Heart right ventricle (tissue), 16 donors: ENCODE measurements at regions not wholly inside any gene's neighbourhood (a gene's known extent, or its start where the extent isn't known, plus 50 kb on each side); places are given as distances from the start of the nearest gene placed in this dataset.

Experiments
- ATAC-seq, 8 donors: fragments of 200-7000 bp; cut with Tn5 transposase; one replicate each; pipeline ENCODE4 v1.9.1; 2020; ENCODE audit warnings: mild to moderate bottlenecking in 8 of 8, moderate library complexity in 8 of 8, moderate number of reproducible peaks in 1 of 8
- DNase-seq, 2 donors: peaks; one replicate each; pipeline ENCODE4 v3.0.0-alpha.2; 2020
- H3K27ac ChIP-seq, 10 donors: fragments of 200-600 bp; sonication (generic) in 2 of 10; one replicate each; pipeline versions ENCODE4 v1.5.0 to v1.8.0; 2020 to 2022; ENCODE audit warnings: mild to moderate bottlenecking in 3 of 10
- H3K27me3 ChIP-seq, 7 donors: fragments of 200-600 bp; one replicate each; pipeline ENCODE4 v1.8.0; 2021 to 2022; ENCODE audit warnings: mild to moderate bottlenecking in 2 of 7
- H3K36me3 ChIP-seq, 9 donors: fragments of 200-600 bp; sonication (generic) in 1 of 9; one replicate each; pipeline versions ENCODE4 v1.5.0 to v1.8.0; 2020 to 2022; ENCODE audit warnings: mild to moderate bottlenecking in 2 of 9
- H3K4me1 ChIP-seq, 9 donors: fragments of 200-600 bp; sonication (generic) in 1 of 9; one replicate each; pipeline versions ENCODE4 v1.5.0 to v1.8.0; 2020 to 2022; ENCODE audit warnings: mild to moderate bottlenecking in 4 of 9
- H3K4me3 ChIP-seq, 10 donors: fragments of 200-600 bp; sonication (generic) in 2 of 10; one replicate each; pipeline versions ENCODE4 v1.5.0 to v1.8.0; 2020 to 2022; ENCODE audit warnings: mild to moderate bottlenecking in 7 of 10, moderate library complexity in 2 of 10
- H3K9me3 ChIP-seq, 11 donors: fragments of 200-600 bp in 10 of 11; sonication (generic) in 2 of 11; one replicate each; pipeline versions ENCODE4 v1.5.0 to v1.8.0; 2013 to 2022; ENCODE audit warnings: mild to moderate bottlenecking in 2 of 11, control low read depth in 1 of 11, moderate library complexity in 1 of 11
- WGBS, 2 donors: extraction: QIAGEN DNeasy Blood & Tissue Kit; methylation state at CpG; one replicate each; pipeline ENCODE4 v1.1.7; 2013; ENCODE audit warnings: inconsistent platforms in 1 of 2; 5-methylcytosine and 5-hydroxymethylcytosine counted together
- intact Hi-C, 10 donors: fragments of 100-400 bp; cut with DNase I; formaldehyde crosslinking; loops; one replicate each; pipeline versions ENCODE4 v1.11.1 to v1.14.2; 2022
- TF ChIP-seq, protein P1 (sequence below), 9 donors: fragments of 200-600 bp; sonication (generic) in 2 of 9; IDR thresholded peaks; one replicate each; pipeline versions ENCODE4 v1.5.0 to v1.8.0; 2021 to 2022; ENCODE audit warnings: antibody characterized with exemption in 9 of 9, mild to moderate bottlenecking in 5 of 9, moderate library complexity in 1 of 9
- donor health status: Arrhythmogenic right ventricular cardiomyopathy.
- donor health status: ischemic (EF 13 %, LVEDD 7.1; RV severe dilation, severe dysfunction).
- donor health status: healthy with polysubstance abuse.
- donor health status: DM: no; HTN: yes; CAD: no.
- donor health status: DM: no; HTN: no; CAD: no.
- donor health status: ischemic (EF 25% LVEDD 6.9; RV normal size, moderate dysfunction).
- donor health status: ischemic (EF 25% LVEDD 5.7; RV mildly dilated, moderate dysfunction).
- donor health status: healthy.
- donor health status: DM: yes; HTN: yes; CAD: no.
- donor health status: Ischemic cardiomyopathy.
- donor health status: ischemic (EF 35%, LVEDD 5.7; RV mildly dilated, moderate dysfunction).
- donor health status: nonischemic (EF 11% LVEDD 7.7; RV severe dilation, severe dysfunction).
- donor health status: DM: yes; HTN: yes; CAD: no.
- donor health status: PGD.
- donor health status: ischemic (EF 29% LVEDD 5.4; RV normal size, mild dysfunction).
- donor health status: nonischemic (EF 23%, LVEDD 6.1; RV moderate dilation, normal function).

DNA sequence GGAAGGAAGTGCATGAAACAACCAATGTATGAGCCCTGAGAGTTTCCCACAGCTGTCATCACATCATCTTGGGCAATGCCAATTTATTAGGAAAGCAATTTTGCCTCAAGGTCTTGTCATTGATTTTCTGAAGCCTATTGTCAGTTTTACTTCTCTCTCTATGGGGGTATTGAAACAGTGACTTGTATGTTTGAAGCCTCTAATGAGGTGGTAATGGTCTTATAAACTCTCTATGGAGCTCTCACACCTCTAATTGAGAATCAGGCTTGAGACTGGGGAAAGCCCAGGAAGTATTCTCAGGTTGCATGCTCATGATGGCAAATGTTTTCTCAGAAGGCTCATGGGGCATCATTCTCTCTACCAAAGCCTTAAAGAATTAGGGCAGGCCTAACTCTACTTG, 308.2 kb upstream of the EMCN start:
- TF ChIP-seq, protein P1, sequence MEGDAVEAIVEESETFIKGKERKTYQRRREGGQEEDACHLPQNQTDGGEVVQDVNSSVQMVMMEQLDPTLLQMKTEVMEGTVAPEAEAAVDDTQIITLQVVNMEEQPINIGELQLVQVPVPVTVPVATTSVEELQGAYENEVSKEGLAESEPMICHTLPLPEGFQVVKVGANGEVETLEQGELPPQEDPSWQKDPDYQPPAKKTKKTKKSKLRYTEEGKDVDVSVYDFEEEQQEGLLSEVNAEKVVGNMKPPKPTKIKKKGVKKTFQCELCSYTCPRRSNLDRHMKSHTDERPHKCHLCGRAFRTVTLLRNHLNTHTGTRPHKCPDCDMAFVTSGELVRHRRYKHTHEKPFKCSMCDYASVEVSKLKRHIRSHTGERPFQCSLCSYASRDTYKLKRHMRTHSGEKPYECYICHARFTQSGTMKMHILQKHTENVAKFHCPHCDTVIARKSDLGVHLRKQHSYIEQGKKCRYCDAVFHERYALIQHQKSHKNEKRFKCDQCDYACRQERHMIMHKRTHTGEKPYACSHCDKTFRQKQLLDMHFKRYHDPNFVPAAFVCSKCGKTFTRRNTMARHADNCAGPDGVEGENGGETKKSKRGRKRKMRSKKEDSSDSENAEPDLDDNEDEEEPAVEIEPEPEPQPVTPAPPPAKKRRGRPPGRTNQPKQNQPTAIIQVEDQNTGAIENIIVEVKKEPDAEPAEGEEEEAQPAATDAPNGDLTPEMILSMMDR (IDR thresholded peaks at IDR 0.05): no peak

DNA sequence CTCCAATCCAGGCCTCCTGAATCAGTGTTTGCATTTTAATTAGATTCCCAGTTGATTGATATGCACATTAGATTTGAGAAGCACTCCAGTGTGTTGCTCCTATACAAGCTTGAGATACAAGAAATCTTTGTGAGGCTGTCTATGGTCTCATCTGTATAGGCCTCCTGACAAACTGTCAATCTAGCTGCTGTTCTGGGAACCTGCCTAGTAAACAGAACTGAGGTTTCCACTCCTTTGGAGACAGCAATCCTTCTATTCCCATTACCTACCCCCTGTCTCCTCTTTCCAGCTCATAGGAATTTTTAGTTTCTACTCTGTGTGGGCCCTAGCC, 306.1 kb upstream of the EMCN start:
- Histone ChIP-seq H3K27ac (no peak overlapping the region), H3K36me3 (no peaks in the 10 kb centered on the region), H3K4me3 (no peak overlapping the region), H3K27me3 (no peaks in the 10 kb centered on the region), H3K4me1 (peaks cover 0 to under 1% (median 0%) of the 10 kb centered on the region in 9 donors), H3K9me3 (no peaks in the 10 kb centered on the region)
- ATAC-seq (no peak), DNase-seq (no peak)
- TF ChIP-seq, protein P1 (IDR thresholded peaks at IDR 0.05): no peak
- intact Hi-C loops: no loop called here

More for the DNA sequence above, 308.2 kb upstream of the EMCN start:
- H3K4me1 ChIP-seq: peaks cover 0 to 3% (median 0%) of the 10 kb centered on the region in 9 donors
- no peak for DNase-seq
- ATAC-seq: no peak
- no peak overlapping the region for H3K4me3 ChIP-seq
- no peaks in the 10 kb centered on the region for H3K9me3 ChIP-seq
- no peak overlapping the region for H3K27ac ChIP-seq
- H3K27me3 ChIP-seq: no peaks in the 10 kb centered on the region
- intact Hi-C loops: no loop called here
- no peaks in the 10 kb centered on the region for H3K36me3 ChIP-seq

DNA sequence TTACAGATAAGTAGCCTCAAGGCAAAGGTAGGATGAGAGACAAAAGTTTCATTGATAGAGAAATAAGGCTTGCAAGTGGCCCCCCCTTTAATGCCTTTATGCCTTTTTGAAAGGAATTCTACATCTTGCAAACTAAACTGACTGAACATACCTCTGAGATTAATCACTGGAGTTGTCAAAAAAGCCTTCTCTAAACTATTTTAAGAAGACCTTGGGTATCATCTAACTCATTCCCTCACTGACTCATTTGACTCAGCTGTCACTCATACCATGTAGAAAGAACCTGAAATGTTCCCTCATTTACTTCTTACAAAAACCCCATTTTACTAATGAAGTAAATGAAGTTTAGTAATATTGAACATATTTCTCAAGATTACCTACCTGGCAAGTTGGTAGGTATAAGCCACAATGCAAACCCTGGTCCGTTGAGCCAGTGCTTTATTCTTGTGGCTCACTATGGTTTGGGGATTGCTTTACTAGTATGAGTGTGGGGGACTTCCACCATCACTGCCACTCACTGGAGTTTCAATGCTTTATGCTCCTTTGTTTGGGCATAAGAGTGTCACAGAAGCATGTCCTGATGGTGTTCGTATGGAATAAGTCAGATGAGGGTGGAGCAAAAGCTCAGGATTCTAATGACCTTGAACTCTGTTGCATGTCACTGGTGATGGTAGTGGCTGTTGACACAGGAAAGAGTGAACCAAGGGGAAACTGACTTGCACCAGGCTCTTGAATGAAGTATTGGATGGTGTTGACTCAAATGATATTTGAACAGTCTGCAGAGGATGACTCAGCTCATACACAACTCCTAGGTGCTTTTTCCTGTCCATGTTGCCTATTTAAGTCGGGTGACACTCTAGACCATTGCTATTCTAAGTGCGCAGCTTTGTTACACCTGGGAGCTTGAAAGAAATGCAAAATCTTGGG, 305.5 kb upstream of the EMCN start:
- Histone ChIP-seq H3K9me3 (no peaks in the 10 kb centered on the region), H3K4me3 (no peak overlapping the region), H3K27me3 (no peaks in the 10 kb centered on the region), H3K27ac (no peak overlapping the region), H3K36me3 (no peaks in the 10 kb centered on the region), H3K4me1 (no peaks in the 10 kb centered on the region)
- 82 to 86% methylated on average over 4 of the region's 4 CpGs for WGBS, 2 donors
- no peak for DNase-seq
- ATAC-seq: no peak
- TF ChIP-seq, protein P1 (IDR thresholded peaks at IDR 0.05): no peak
- intact Hi-C loops: no loop called here

DNA sequence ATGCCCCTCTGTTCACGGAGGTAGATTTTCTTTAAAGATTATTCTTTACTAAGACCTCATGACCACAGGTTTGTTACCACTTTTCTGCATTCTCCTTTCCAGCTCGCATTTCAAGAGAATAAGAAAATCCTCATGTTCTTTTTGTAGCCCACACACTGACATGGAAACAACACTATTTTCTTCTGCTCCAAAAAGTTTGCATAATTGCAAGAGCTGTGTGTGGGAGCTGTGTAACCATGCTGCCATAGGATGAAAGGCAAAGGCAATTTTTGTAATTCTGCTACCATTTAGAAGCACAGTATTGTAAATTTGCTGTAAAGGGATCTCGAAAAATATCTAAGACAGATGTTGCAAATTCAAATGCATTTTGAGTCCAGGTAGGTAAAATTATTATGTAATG, 302.4 kb upstream of the EMCN start:
- H3K36me3 ChIP-seq: no peaks in the 10 kb centered on the region
- TF ChIP-seq, protein P1 (IDR thresholded peaks at IDR 0.05): no peak
- no peak overlapping the region for H3K27ac ChIP-seq
- ATAC-seq: no peak
- 89% methylated on average over 3 of the region's 3 CpGs for WGBS, 2 donors
- intact Hi-C loops: no loop called here
- no peak for DNase-seq
- no peaks in the 10 kb centered on the region for H3K9me3 ChIP-seq
- H3K27me3 ChIP-seq: no peaks in the 10 kb centered on the region
- no peaks in the 10 kb centered on the region for H3K4me1 ChIP-seq
- no peak overlapping the region for H3K4me3 ChIP-seq
